RWPE2 (cell line): ENCODE measurements at regions not wholly inside any gene's neighbourhood (a gene's known extent, or its start where the extent isn't known, plus 50 kb on each side); places are given as distances from the start of the nearest gene placed in this dataset.

ENCODE experiments used
- ATAC-seq: fragments of 200-7000 bp; cut with Tn5 transposase; 3 replicates; pipeline ENCODE4 v1.9.1; 2021; ENCODE audit warnings: low read depth
- DNase-seq: peaks from one replicate; pipeline ENCODE4 v3.0.0-alpha.2; 2020; ENCODE audit warnings: low spot score
- H3K27ac ChIP-seq: fragments of 450-650 bp; 2 replicates; pipeline ENCODE4 v1.5.1; 2017; ENCODE audit warnings: mild to moderate bottlenecking; ENCODE audit not compliant: poor library complexity, severe bottlenecking
- H3K27me3 ChIP-seq: fragments of 250-450 bp; sonication (Bioruptor Pico); 2 replicates; pipeline ENCODE4 v1.5.1; 2021; ENCODE audit warnings: mild to moderate bottlenecking, moderate library complexity; ENCODE audit not compliant: insufficient read depth, poor library complexity, severe bottlenecking
- H3K36me3 ChIP-seq: fragments of 250-450 bp; sonication (Bioruptor Pico); 2 replicates; pipeline ENCODE4 v1.5.1; 2020; ENCODE audit warnings: low read depth, mild to moderate bottlenecking, moderate library complexity
- H3K4me1 ChIP-seq: fragments of 250-450 bp; sonication (Bioruptor Pico); 2 replicates; pipeline ENCODE4 v1.5.1; 2021; ENCODE audit warnings: mild to moderate bottlenecking, moderate library complexity; ENCODE audit not compliant: insufficient read depth, poor library complexity, severe bottlenecking
- H3K4me3 ChIP-seq: fragments of 250-450 bp; sonication (Bioruptor Pico); 2 replicates; pipeline ENCODE4 v1.5.1; 2021; ENCODE audit warnings: mild to moderate bottlenecking, moderate library complexity; ENCODE audit not compliant: severe bottlenecking
- H3K9me3 ChIP-seq: fragments of 250-450 bp; sonication (Bioruptor Pico); 2 replicates; pipeline ENCODE4 v1.5.1; 2021; ENCODE audit warnings: mild to moderate bottlenecking, moderate library complexity; ENCODE audit not compliant: severe bottlenecking
- TF ChIP-seq, protein P1 (sequence below): fragments of 450-650 bp; IDR thresholded peaks from one replicate; pipeline ENCODE4 v1.5.1; 2017; ENCODE audit warnings: mild to moderate bottlenecking, moderate library complexity; ENCODE audit not compliant: poor library complexity, severe bottlenecking

DNA sequence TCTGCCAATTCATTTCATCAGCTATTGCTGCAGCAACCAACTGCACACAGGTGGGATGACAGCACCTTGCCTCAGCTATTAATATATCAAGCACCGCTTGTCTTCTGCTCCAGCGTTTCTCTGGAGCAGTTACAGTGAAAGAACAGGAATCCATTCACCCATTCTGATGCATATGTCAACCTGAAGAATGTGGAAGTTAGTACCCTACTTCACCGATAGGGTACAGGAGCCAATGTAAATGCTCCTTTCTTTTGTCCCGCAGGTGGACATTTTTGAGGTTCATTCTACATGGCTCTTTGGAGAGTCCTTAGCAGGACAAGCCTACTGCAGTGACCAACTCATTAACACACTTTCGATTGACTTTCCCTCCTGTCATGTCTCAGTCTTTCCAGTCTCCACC is 104.4 kb upstream of the PRNP start:
- H3K27me3 ChIP-seq: no peaks in the 10 kb centered on the region
- H3K27ac ChIP-seq: no peak overlapping the region
- ATAC-seq: no peak
- H3K4me1 ChIP-seq: peaks cover 14% of the 10 kb centered on the region
- no peak for DNase-seq
- TF ChIP-seq, protein P1, sequence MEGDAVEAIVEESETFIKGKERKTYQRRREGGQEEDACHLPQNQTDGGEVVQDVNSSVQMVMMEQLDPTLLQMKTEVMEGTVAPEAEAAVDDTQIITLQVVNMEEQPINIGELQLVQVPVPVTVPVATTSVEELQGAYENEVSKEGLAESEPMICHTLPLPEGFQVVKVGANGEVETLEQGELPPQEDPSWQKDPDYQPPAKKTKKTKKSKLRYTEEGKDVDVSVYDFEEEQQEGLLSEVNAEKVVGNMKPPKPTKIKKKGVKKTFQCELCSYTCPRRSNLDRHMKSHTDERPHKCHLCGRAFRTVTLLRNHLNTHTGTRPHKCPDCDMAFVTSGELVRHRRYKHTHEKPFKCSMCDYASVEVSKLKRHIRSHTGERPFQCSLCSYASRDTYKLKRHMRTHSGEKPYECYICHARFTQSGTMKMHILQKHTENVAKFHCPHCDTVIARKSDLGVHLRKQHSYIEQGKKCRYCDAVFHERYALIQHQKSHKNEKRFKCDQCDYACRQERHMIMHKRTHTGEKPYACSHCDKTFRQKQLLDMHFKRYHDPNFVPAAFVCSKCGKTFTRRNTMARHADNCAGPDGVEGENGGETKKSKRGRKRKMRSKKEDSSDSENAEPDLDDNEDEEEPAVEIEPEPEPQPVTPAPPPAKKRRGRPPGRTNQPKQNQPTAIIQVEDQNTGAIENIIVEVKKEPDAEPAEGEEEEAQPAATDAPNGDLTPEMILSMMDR: no peak
- H3K9me3 ChIP-seq: no peaks in the 10 kb centered on the region
- no peak overlapping the region for H3K4me3 ChIP-seq
- no peaks in the 10 kb centered on the region for H3K36me3 ChIP-seq

DNA sequence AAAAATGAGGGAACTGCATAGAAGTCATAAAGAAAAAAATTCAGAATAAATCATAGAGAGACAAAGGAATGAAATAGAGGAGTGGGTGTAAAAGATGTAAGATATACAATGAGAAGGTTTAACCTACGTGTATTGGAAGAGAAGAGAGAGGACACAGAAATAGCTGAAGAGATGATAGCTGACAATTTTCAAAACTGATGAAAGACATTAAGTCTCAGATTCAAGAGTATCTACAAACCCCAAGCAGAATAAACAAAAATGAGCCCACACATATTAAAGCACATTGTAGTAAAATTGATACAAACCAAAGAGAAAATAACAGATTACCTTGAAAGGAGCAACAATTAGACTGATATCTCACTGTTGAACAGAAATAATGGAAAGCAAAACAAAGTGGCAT is 107.9 kb upstream of the PRNP start:
- TF ChIP-seq, protein P1: no peak
- no peak overlapping the region for H3K4me3 ChIP-seq
- no peaks in the 10 kb centered on the region for H3K27me3 ChIP-seq
- DNase-seq (no peak), ATAC-seq (no peak)
- H3K9me3 ChIP-seq: no peaks in the 10 kb centered on the region
- H3K27ac ChIP-seq: no peak overlapping the region
- no peaks in the 10 kb centered on the region for H3K36me3 ChIP-seq
- peaks cover 14% of the 10 kb centered on the region for H3K4me1 ChIP-seq

DNA sequence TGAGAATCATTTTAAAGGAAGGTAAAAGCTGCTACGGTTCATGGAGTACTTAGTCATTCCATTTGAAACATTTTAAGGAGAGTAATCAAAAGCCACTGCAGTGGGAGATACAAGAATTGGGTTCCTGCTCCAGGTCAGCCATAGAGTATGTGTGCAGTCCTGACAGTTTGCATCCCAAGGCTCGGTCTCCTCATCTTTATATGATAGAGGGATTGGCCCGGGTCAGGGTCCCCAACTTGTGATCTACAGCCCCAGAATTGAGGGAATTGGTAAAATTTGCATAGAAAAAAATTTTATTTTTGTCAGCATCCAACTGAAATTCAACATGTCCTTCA is 111.9 kb upstream of the PRNP start:
- Histone ChIP-seq H3K4me3 (no peak overlapping the region), H3K9me3 (no peaks in the 10 kb centered on the region), H3K27me3 (no peaks in the 10 kb centered on the region), H3K4me1 (peaks cover 16% of the 10 kb centered on the region), H3K27ac (peak overlapping the region; percentile 87), H3K36me3 (no peaks in the 10 kb centered on the region)
- no peak; the same call in 2 of the 3 replicates for ATAC-seq
- TF ChIP-seq, protein P1: no peak
- DNase-seq: no peak

DNA sequence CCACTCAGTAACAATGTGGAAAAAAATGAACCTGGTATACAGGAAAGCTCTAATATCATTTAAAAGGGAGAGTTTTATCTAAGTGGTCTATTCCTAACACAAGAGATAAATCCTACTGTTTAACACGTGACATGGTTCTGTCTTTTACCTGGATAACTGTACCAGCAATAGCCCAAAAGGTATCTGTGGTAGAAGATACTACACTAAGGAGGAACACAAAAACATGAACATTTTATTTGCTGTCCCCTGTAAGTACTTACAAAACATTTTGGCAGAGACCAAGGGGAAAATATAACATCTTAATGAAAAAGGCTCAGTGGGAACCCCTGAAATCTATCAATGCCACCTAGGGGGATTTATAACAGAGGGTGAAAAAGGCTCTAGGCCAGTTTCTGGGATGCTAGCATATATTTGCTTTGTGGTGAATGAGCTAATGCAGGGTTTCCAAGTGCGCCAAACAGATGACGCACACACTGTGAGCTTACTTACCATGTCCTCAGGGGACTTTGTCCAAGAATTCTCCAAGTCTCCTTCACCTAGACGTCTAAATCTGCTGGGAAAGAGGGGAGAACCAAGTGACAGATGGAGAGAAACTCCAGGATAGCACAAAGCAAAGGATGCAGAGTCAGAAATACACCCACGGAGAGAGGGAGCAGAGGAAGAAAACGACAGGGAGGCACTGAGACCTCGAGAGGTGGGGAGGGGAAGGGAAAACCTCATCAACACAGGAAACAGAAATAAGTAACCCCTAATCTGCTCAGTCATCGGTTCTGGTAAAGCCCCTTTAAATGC is 112.5 kb upstream of the PRNP start:
- Histone ChIP-seq H3K27me3 (no peaks in the 10 kb centered on the region), H3K27ac (peak overlapping the region; percentile 87), H3K4me1 (peaks cover 16% of the 10 kb centered on the region), H3K4me3 (no peak overlapping the region), H3K36me3 (no peaks in the 10 kb centered on the region), H3K9me3 (no peaks in the 10 kb centered on the region)
- no peak for DNase-seq
- ATAC-seq: peak; percentile 97
- TF ChIP-seq, protein P1: no peak
